Erythroblast (primary cell): ENCODE measurements at regions not wholly inside any gene's neighbourhood (a gene's known extent, or its start where the extent isn't known, plus 50 kb on each side); places are given as distances from the start of the nearest gene placed in this dataset.

Source experiments
- GATA1 ChIP-seq: IDR thresholded peaks from 2 replicates; pipeline ENCODE4 v1.6.1; 2011; ENCODE audit warnings: low read depth, mild to moderate bottlenecking, control low read depth, low read length, moderate library complexity
- POLR2A ChIP-seq: IDR thresholded peaks from 2 replicates; pipeline ENCODE4 v1.6.1; 2011; ENCODE audit warnings: mild to moderate bottlenecking, low read length

GRCh38 chr16:6570530-6570929, 762.1 kb upstream of the RBFOX1 start:
- TF ChIP-seq POLR2A = no peak
- TF ChIP-seq GATA1 = no peak
